ENCODE measurements at regions not wholly inside any gene's neighbourhood (a gene's known extent, or its start where the extent isn't known, plus 50 kb on each side); places are given as distances from the start of the nearest gene placed in this dataset.

DNA sequence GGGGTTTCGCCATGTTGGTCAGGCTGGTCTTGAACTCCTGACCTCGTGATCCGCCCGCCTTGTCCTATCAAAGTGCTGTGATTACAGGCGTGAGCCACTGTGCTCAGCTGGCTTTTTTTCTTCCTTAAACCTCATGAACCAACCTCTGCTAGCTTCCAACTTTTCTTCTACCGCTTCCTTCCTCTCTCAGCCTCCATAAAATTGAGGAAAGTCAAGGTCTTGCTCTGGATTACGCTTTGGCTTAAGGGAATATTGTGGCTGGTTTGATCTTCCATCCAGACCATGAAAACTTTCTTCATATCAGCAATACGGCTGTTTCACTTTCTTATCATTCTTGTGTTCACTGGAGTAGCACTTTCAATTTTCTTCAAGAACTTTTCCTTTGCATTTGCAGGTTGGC, 57.5 kb upstream of the SDK2 start:
- no peak overlapping the region for H3K4me3 ChIP-seq
- intact Hi-C loops (cut with DNase I; ENCODE audit: low total_unique reads): loop anchor here (10.0 kb wide), 1 partner anchor 267 kb away; no protein-coding TSS in a partner anchor
- no peaks in the 10 kb centered on the region for H3K9me3 ChIP-seq

DNA sequence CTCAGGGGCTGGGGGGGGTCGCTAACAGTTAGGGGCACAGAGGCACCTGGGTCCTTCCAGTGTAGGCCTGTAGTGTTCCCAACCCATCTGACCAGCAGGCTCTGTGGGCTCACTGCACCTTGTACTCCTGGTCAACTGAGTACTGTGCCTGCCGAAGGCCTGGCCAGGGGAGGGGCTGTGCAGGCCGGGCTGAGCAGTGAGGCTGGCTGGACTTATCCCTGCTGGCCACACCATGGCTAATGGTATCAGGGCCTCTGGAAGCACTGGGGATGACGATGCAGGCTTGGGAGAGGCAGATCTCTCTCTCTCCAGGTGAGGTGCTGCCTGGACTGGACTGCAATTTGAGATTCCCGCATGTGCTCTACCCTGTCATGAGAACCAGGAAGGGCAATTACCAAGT, 58.9 kb upstream of the SDK2 start:
- WGBS, 2 donors: 80 to 100% methylated on average over 2 to 5 of the region's 5 CpGs
- TF ChIP-seq POLR2A (IDR thresholded peaks at IDR 0.05): no peak
- TF ChIP-seq, protein P1, sequence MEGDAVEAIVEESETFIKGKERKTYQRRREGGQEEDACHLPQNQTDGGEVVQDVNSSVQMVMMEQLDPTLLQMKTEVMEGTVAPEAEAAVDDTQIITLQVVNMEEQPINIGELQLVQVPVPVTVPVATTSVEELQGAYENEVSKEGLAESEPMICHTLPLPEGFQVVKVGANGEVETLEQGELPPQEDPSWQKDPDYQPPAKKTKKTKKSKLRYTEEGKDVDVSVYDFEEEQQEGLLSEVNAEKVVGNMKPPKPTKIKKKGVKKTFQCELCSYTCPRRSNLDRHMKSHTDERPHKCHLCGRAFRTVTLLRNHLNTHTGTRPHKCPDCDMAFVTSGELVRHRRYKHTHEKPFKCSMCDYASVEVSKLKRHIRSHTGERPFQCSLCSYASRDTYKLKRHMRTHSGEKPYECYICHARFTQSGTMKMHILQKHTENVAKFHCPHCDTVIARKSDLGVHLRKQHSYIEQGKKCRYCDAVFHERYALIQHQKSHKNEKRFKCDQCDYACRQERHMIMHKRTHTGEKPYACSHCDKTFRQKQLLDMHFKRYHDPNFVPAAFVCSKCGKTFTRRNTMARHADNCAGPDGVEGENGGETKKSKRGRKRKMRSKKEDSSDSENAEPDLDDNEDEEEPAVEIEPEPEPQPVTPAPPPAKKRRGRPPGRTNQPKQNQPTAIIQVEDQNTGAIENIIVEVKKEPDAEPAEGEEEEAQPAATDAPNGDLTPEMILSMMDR (IDR thresholded peaks at IDR 0.05): no peak
- Histone ChIP-seq H3K27ac (no peak overlapping the region), H3K4me3 (no peak overlapping the region), H3K27me3 (no peaks in the 10 kb centered on the region), H3K4me1 (peaks cover 3% of the 10 kb centered on the region), H3K9me3 (no peaks in the 10 kb centered on the region), H3K36me3 (ENCODE audit: low read depth, missing control alignments) (no peaks in the 10 kb centered on the region)
- intact Hi-C loops (cut with DNase I; ENCODE audit: low total_unique reads): loop anchor here (10.0 kb wide), 1 partner anchor 268 kb away; no protein-coding TSS in a partner anchor
- DNase-seq: no peak

More for the DNA sequence above, 57.5 kb upstream of the SDK2 start:
- Histone ChIP-seq H3K27ac (no peak overlapping the region), H3K4me1 (peaks cover 3% of the 10 kb centered on the region), H3K27me3 (no peaks in the 10 kb centered on the region), H3K36me3 (ENCODE audit: low read depth, missing control alignments) (no peaks in the 10 kb centered on the region)
- no peak for DNase-seq
- no peak for TF ChIP-seq POLR2A (IDR thresholded peaks at IDR 0.05)
- TF ChIP-seq, protein P1 (IDR thresholded peaks at IDR 0.05): no peak
- WGBS, 2 donors: 75 to 83% methylated on average over 8 of the region's 8 CpGs

DNA sequence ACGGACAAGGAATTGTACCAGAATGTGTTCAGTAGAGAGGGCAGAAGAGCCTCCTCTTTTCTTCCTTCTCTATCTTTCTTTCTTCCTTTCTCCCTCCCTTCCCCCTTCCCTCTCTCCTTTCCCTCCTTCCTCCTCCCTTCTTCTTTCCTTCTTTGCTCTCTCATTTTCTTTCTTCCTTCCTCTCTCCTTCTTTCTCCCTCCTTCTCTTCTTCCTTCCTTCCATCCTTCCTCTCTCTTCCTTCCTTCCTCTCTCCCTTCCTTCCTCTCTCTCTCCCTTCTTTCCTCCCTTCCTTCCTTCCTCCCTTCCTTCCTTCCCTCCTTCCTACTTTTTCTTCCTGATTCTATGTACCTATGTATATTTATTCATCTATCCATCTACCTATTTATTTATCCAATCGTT, 59.7 kb upstream of the SDK2 start:
- Histone ChIP-seq H3K36me3 (ENCODE audit: low read depth, missing control alignments) (no peaks in the 10 kb centered on the region), H3K4me3 (no peak overlapping the region), H3K4me1 (peaks cover 3% of the 10 kb centered on the region), H3K27me3 (no peaks in the 10 kb centered on the region), H3K27ac (no peak overlapping the region), H3K9me3 (no peaks in the 10 kb centered on the region)
- DNase-seq: no peak
- WGBS, 2 donors: 73 to 74% methylated on average over 2 of the region's 2 CpGs
- intact Hi-C loops (cut with DNase I; ENCODE audit: low total_unique reads): loop anchor here (10.0 kb wide), 1 partner anchor 269 kb away; no protein-coding TSS in a partner anchor
- TF ChIP-seq, protein P1 (IDR thresholded peaks at IDR 0.05): no peak
- no peak for TF ChIP-seq POLR2A (IDR thresholded peaks at IDR 0.05)

GRCh38 chr17:73705594-73705993, 61.3 kb upstream of the SDK2 start:
- TF ChIP-seq, protein P1 (IDR thresholded peaks at IDR 0.05): no peak
- no peak for TF ChIP-seq POLR2A (IDR thresholded peaks at IDR 0.05)
- WGBS, 2 donors: 78 to 85% methylated on average over 4 to 7 of the region's 7 CpGs
- no peak for DNase-seq
- Histone ChIP-seq H3K27me3 (no peaks in the 10 kb centered on the region), H3K27ac (no peak overlapping the region), H3K9me3 (no peaks in the 10 kb centered on the region), H3K36me3 (ENCODE audit: low read depth, missing control alignments) (no peaks in the 10 kb centered on the region), H3K4me3 (no peak overlapping the region), H3K4me1 (peaks cover 3% of the 10 kb centered on the region)
- intact Hi-C loops (cut with DNase I; ENCODE audit: low total_unique reads): loop anchor here (10.0 kb wide), 1 partner anchor 271 kb away; no protein-coding TSS in a partner anchor

- no peaks in the 10 kb centered on the region for H3K27me3 ChIP-seq
- WGBS, 2 donors: 65 to 80% methylated on average over 12 of the region's 12 CpGs
- no peak overlapping the region for H3K27ac ChIP-seq
- DNase-seq: no peak
- intact Hi-C loops (cut with DNase I; ENCODE audit: low total_unique reads): loop anchor here (10.0 kb wide), 1 partner anchor 272 kb away; no protein-coding TSS in a partner anchor
- no peaks in the 10 kb centered on the region for H3K9me3 ChIP-seq
- H3K36me3 ChIP-seq (ENCODE audit: low read depth, missing control alignments): no peaks in the 10 kb centered on the region
- H3K4me3 ChIP-seq: no peak overlapping the region
- TF ChIP-seq, protein P1 (IDR thresholded peaks at IDR 0.05): no peak
- no peak for TF ChIP-seq POLR2A (IDR thresholded peaks at IDR 0.05)
- H3K4me1 ChIP-seq: peaks cover 3% of the 10 kb centered on the region
Measured at GRCh38 chr17:73706428-73706827, 62.2 kb upstream of the SDK2 start.

Data from testis (tissue), 2 donors.